ENCODE measurements at regions not wholly inside any gene's neighbourhood (a gene's known extent, or its start where the extent isn't known, plus 50 kb on each side); places are given as distances from the start of the nearest gene placed in this dataset.

- Histone ChIP-seq H3K4me3 (ENCODE audit: extremely low read depth in 1 of 4, insufficient read depth in 2 of 4, low read depth in 3 of 4, low read length in 4 of 4) (no peak overlapping the region), H2BK20ac (ENCODE audit: low read length) (no peak overlapping the region), H3K9me3 (ENCODE audit: insufficient read depth in 2 of 2, low read depth in 1 of 2, low read length in 1 of 2) (no peaks in the 10 kb centered on the region), H2AK5ac (ENCODE audit: low read depth, low read length) (no peak overlapping the region), H2BK120ac (replicated peaks; ENCODE audit: low read depth, low read length) (no peak overlapping the region), H3K56ac (replicated peaks; ENCODE audit: insufficient read length, low read depth, low read length) (no peak overlapping the region), H3K27ac (ENCODE audit: low read depth, low read length) (no peak overlapping the region), H3K23me2 (ENCODE audit: low read depth, low read length) (no peaks in the 10 kb centered on the region), H4K5ac (ENCODE audit: insufficient read length, low read depth, low read length) (no peak overlapping the region), H4K91ac (replicated peaks; ENCODE audit: insufficient read length, low read length) (no peak overlapping the region), H4K20me1 (replicated peaks in 1 of 2; ENCODE audit: control insufficient read depth in 1 of 2, insufficient read depth in 2 of 2, low read length in 2 of 2) (no peaks in the 10 kb centered on the region), H4K8ac (ENCODE audit: extremely low read depth, insufficient read depth, low read length) (no peak overlapping the region), H3K79me2 (ENCODE audit: control insufficient read depth in 1 of 2, insufficient read depth in 2 of 2, low read length in 2 of 2) (no peaks in the 10 kb centered on the region), H3K4me1 (replicated peaks in 1 of 4; ENCODE audit: control insufficient read depth in 3 of 4, insufficient read depth in 4 of 4, low read length in 3 of 4) (no peaks in the 10 kb centered on the region), H3K36me3 (ENCODE audit: control insufficient read depth in 2 of 4, insufficient read depth in 4 of 4, low read length in 3 of 4) (no peaks in the 10 kb centered on the region), H2BK5ac (ENCODE audit: low read depth, low read length) (no peak overlapping the region), H3K4me2 (ENCODE audit: insufficient read depth in 1 of 2, low read depth in 2 of 2, low read length in 2 of 2) (no peak overlapping the region), H3K23ac (ENCODE audit: insufficient read length) (no peak overlapping the region), H2BK12ac (ENCODE audit: low read depth, low read length) (no peak overlapping the region), H3K27me3 (replicated peaks in 1 of 4; ENCODE audit: control insufficient read depth in 3 of 4, extremely low read depth in 1 of 4, insufficient read depth in 3 of 4, low read length in 3 of 4) (no peaks in the 10 kb centered on the region), H3K9ac (replicated peaks in 1 of 4; ENCODE audit: extremely low read depth in 1 of 4, low read depth in 3 of 4, low read length in 3 of 4) (no peak overlapping the region), H2AFZ (ENCODE audit: low read length) (no peak overlapping the region), H3K14ac (ENCODE audit: insufficient read length) (no peak overlapping the region), H3K18ac (ENCODE audit: extremely low read depth, low read length) (no peak overlapping the region), H2BK15ac (ENCODE audit: low read length) (no peak overlapping the region), H3K4ac (replicated peaks; ENCODE audit: insufficient read length, low read depth, low read length) (no peak overlapping the region), H3K79me1 (ENCODE audit: low read depth, low read length) (no peaks in the 10 kb centered on the region)
- POLR2A ChIA-PET (ENCODE audit: partially characterized antibody), result interaction anchor here (1.1 kb wide), 1 partner anchor 10 kb away, joined by 3 read pairs; no protein-coding TSS in a partner anchor
- CTCF ChIA-PET (ENCODE audit: partially characterized antibody), result no interaction called here
- no peak for TF ChIP-seq EZH2 (IDR thresholded peaks at IDR 0.05; ENCODE audit: low read depth, low read length, severe bottlenecking)
- TF ChIP-seq CTBP2 (IDR thresholded peaks at IDR 0.05; ENCODE audit: borderline replicate concordance, insufficient read depth, insufficient read length, low read length), result no peak
- no peak for TF ChIP-seq NANOG (IDR thresholded peaks at IDR 0.05; ENCODE audit: insufficient read depth, low read depth, low read length, poor library complexity, severe bottlenecking)
- WGBS, 2 experiments (ENCODE audit: extremely low coverage in 1 of 2, insufficient coverage in 1 of 2, insufficient read length in 1 of 2, insufficient replicate concordance in 2 of 2, low coverage in 1 of 2, low lambda C conversion rate in 2 of 2, missing lambda C conversion rate in 1 of 2), result 75% methylated on average over 4 of the region's 4 CpGs; no CpG with 5 or more reads in 1 of the 2 experiments
- DNase-seq (ENCODE audit: low read depth in 1 of 2, low spot score in 2 of 2) (no peak), FAIRE-seq (no peak)
Measured at GRCh38 chr7:115634633-115635032, 395.9 kb downstream of the TFEC start.
